ENCODE measurements at regions not wholly inside any gene's neighbourhood (a gene's known extent, or its start where the extent isn't known, plus 50 kb on each side); places are given as distances from the start of the nearest gene placed in this dataset.
"Not testable (repeated sequence)": the region's sequence is repeated elsewhere in the genome, so short reads cannot be mapped to it uniquely, and the experiment has no call there.

GRCh38 chr10:81288544-81288943 is 586.5 kb upstream of the NRG3 start:
- no peak for DNase-seq

GRCh38 chr10:81297292-81297691 is 577.7 kb upstream of the NRG3 start:
- DNase-seq, result no peak

- no peak for DNase-seq
Observed at GRCh38 chr10:81303656-81304055, 571.3 kb upstream of the NRG3 start.

GRCh38 chr10:81306971-81307782 is 567.8 kb upstream of the NRG3 start:
- no peak for DNase-seq

DNA sequence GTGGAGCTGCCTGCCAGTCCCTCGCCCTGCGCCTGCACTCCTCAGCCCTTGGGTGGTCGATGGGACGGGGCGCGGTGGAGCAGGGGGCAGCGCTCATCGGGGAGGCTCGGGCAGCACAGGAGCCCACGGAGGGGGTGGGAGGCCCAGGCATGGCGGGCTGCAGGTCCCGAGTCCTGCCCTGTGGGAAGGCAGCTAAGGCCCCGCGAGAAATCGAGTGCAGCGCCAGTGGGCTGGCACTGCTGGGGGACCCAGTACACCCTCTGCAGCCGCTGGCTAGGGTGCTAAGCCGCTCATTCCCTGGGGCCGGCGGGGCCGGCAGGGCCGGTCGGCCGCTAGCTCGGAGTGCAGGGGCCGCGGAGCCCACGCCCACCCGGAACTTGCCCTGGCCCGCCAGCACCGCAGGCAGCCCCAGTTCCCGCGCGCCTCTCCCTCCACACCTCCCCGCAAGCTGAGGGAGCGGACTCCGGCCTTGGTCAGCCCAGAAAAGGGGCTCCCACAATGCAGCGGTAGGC is 565.9 kb upstream of the NRG3 start:
- DNase-seq, result no peak

- no peak for DNase-seq
Observed at GRCh38 chr10:81314471-81314870, 560.5 kb upstream of the NRG3 start.

DNA sequence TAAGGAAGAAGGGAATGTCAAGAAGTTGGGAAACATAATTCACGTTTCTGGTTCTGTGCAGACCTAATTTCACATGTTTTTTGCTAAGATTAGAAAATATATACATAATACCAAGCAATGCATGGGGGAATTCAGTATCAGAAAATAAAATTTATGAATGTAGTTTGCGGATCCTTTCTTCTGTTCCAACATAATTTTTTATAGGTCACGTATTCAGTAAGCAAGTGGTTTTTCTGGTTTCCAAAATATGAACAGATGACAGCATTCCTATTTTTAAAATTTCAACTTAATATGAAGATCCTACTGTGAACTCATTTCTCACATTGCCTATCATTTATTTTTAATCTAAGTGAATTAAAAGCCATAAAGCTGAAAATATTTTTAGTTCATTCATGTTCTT is 560.0 kb upstream of the NRG3 start:
- no peak for DNase-seq

GRCh38 chr10:81348003-81348402 is 527.0 kb upstream of the NRG3 start:
- no peak for DNase-seq

GRCh38 chr10:81367132-81367531 is 507.9 kb upstream of the NRG3 start:
- no peak for DNase-seq

- DNase-seq, result no peak
Observed at GRCh38 chr10:81386817-81387216, 488.2 kb upstream of the NRG3 start.

- DNase-seq, result peak; percentile 53
Observed at GRCh38 chr10:81403451-81403850, 471.5 kb upstream of the NRG3 start.

DNA sequence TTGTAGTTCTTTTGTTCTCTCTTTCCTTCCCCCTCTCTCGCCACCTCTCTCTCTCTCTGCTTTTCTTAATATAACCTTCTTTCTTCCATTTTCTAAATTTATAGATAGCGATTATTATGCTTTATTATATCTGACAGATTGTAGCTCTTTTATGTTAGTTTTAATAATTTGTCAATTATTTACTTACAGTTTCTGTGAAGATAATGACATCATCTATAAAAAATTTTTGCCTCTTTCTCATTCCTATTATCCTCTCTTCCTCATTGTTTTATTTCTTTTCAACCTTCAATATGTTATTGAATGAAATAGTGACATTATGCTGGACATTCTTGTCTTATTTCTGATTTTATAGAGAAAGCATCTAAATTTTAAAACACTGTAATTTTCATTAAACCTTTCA is 469.6 kb upstream of the NRG3 start:
- DNase-seq, result no peak

DNA sequence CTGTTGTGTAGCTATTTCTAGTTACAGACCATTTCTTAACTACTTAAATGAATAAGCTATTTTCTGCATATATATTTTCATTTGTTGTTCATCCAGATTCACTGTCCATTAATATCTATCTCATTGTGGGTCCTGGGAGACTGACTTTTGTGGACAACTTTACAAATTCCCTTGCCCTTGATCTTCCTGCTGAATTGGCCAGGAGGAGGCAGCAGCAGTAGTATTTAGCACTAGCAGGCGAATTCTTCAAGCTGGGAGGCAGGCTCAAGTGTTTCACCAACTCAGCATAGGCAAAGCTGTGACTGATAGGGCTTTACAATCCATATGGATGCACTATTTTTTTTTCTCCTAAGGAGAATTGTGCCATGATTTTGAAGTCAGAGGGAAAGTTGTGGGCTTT is 461.0 kb upstream of the NRG3 start:
- peak; percentile 72 for DNase-seq

GRCh38 chr10:81426722-81427121 is 448.3 kb upstream of the NRG3 start:
- no peak for DNase-seq

- no peak for DNase-seq
Observed at GRCh38 chr10:81428456-81429134, 446.4 kb upstream of the NRG3 start.

- no peak for DNase-seq
Observed at GRCh38 chr10:81439445-81439844, 435.5 kb upstream of the NRG3 start.

- DNase-seq, result not testable (repeated sequence)
Observed at GRCh38 chr10:81441624-81442023, 433.4 kb upstream of the NRG3 start.

DNA sequence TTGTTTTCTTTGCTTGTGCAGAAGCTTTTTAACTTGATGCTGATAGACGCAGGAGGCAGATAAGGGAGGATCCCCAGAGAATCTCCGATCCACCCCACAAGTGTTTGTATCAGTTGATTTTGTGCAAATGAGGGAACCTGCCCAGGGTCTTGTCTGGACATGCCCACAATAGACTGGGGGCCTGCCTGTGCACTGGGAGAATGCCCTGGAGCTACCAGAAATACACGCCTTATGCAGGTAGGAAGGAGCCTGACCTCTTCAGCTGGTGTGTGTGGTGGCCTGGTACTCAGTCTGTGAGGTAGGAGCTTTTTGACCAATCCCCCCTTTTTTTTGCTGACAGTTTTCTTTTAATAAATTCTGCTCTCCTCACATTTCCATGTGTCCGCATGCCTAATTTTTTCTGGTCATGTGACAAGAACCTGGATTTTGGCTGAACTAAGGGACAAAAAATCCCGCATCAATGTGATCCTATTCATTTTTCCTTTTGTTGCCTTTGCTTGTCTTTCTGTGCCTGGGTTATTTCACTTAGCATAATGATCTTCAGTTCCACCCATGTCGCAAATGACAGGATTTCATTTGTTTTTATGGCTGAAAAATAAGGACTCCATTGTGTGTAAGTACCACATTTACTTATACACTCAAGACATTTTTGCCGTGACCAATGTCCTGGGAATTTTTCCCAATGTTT is 430.6 kb upstream of the NRG3 start:
- DNase-seq, result no peak

GRCh38 chr10:81450651-81451050 is 424.3 kb upstream of the NRG3 start:
- no peak for DNase-seq

- no peak for DNase-seq
Observed at GRCh38 chr10:81472927-81473470, 402.0 kb upstream of the NRG3 start.

GRCh38 chr10:81473755-81474154 is 401.2 kb upstream of the NRG3 start:
- no peak for DNase-seq

- no peak for DNase-seq
Observed at GRCh38 chr10:81479316-81479715, 395.7 kb upstream of the NRG3 start.

- no peak for DNase-seq
Observed at GRCh38 chr10:81496626-81497025, 378.4 kb upstream of the NRG3 start.
